HEK293 (cell line): ENCODE measurements at regions not wholly inside any gene's neighbourhood (a gene's known extent, or its start where the extent isn't known, plus 50 kb on each side); places are given as distances from the start of the nearest gene placed in this dataset.

Experiments used
- CTCF ChIP-seq: fragments of 450-650 bp; formaldehyde crosslinking; IDR thresholded peaks from 2 replicates; pipeline ENCODE4 v1.5.1; 2016; ENCODE audit warnings: missing biosample characterization, missing genetic modification characterization
- RBAK ChIP-seq: fragments of 450-650 bp; formaldehyde crosslinking; IDR thresholded peaks from 2 replicates; pipeline ENCODE4 v1.5.1; 2016; ENCODE audit warnings: missing biosample characterization, missing genetic modification characterization
- YY1 ChIP-seq: fragments of 450-650 bp; formaldehyde crosslinking; IDR thresholded peaks from 2 replicates; pipeline ENCODE4 v1.5.1; 2018; ENCODE audit warnings: missing biosample characterization, missing genetic modification characterization
- ZNF114 ChIP-seq: fragments of 450-650 bp; formaldehyde crosslinking; IDR thresholded peaks from 2 replicates; pipeline ENCODE4 v1.5.0; 2017; ENCODE audit warnings: missing biosample characterization, missing genetic modification characterization
- ZNF155 ChIP-seq: fragments of 450-650 bp; formaldehyde crosslinking; IDR thresholded peaks from 2 replicates; pipeline ENCODE4 v1.5.1; 2016; ENCODE audit warnings: missing biosample characterization, missing genetic modification characterization
- ZNF26 ChIP-seq: fragments of 450-650 bp; formaldehyde crosslinking; IDR thresholded peaks from 2 replicates; pipeline ENCODE4 v1.5.1; 2016; ENCODE audit warnings: missing biosample characterization, missing genetic modification characterization

GRCh38 chr5:8020861-8021514 lies 152.0 kb downstream of the MTRR start:
- TF ChIP-seq YY1 (tag by site-specific recombination) (no peak), CTCF (tag by site-specific recombination) (no peak), ZNF26 (tag by site-specific recombination) (no peak), RBAK (tag by site-specific recombination) (no peak), ZNF114 (tag by site-specific recombination) (no peak), ZNF155 (tag by site-specific recombination) (no peak)
